Tibial nerve (tissue), 4 donors: ENCODE measurements at regions not wholly inside any gene's neighbourhood (a gene's known extent, or its start where the extent isn't known, plus 50 kb on each side); places are given as distances from the start of the nearest gene placed in this dataset.

ENCODE experiments used
- EP300 ChIP-seq, 2 donors: sonication (generic); formaldehyde crosslinking; IDR thresholded peaks; one replicate each; pipeline ENCODE4 v1.6.1; 2017; ENCODE audit warnings: antibody characterized with exemption in 2 of 2, mild to moderate bottlenecking in 1 of 2
- POLR2A ChIP-seq, 2 donors: fragments of 450-650 bp; IDR thresholded peaks; one replicate each; pipeline ENCODE4 v1.6.1; 2017; ENCODE audit warnings: antibody characterized with exemption in 2 of 2, mild to moderate bottlenecking in 2 of 2, moderate library complexity in 2 of 2
- TF ChIP-seq, protein P1 (sequence below), 5 experiments: fragments of 200-600 bp in 3 of 5; fragments of 450-650 bp in 2 of 5; sonication (generic) in 3 of 5; IDR thresholded peaks; one replicate each; pipeline ENCODE4 v1.5.1; 2016 to 2019; ENCODE audit warnings: antibody characterized with exemption in 5 of 5, mild to moderate bottlenecking in 3 of 5, moderate library complexity in 2 of 5

DNA sequence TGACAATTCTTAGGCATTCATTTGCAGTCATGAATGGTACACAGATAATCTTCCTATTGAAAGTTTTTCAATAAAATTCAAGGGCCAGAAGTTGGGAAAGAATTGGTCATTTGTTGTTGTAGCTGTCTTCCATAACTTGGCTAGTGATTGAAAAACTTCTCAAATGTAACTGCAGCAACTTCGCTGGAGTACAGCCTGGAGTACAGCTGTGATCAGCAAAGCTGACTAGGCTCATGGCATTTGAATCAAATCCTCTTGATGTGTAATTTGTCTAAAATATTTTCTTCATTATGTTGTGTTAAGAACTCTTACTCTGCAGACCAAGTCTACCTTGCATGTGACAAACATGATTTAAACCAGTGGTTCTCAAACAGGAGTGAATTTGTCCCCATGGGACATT is 226.5 kb upstream of the STEAP1 start:
- TF ChIP-seq, protein P1, sequence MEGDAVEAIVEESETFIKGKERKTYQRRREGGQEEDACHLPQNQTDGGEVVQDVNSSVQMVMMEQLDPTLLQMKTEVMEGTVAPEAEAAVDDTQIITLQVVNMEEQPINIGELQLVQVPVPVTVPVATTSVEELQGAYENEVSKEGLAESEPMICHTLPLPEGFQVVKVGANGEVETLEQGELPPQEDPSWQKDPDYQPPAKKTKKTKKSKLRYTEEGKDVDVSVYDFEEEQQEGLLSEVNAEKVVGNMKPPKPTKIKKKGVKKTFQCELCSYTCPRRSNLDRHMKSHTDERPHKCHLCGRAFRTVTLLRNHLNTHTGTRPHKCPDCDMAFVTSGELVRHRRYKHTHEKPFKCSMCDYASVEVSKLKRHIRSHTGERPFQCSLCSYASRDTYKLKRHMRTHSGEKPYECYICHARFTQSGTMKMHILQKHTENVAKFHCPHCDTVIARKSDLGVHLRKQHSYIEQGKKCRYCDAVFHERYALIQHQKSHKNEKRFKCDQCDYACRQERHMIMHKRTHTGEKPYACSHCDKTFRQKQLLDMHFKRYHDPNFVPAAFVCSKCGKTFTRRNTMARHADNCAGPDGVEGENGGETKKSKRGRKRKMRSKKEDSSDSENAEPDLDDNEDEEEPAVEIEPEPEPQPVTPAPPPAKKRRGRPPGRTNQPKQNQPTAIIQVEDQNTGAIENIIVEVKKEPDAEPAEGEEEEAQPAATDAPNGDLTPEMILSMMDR (IDR thresholded peaks at IDR 0.05): no peak
- TF ChIP-seq POLR2A (IDR thresholded peaks at IDR 0.05) (no peak), EP300 (IDR thresholded peaks at IDR 0.05) (no peak)
